ENCODE measurements at regions not wholly inside any gene's neighbourhood (a gene's known extent, or its start where the extent isn't known, plus 50 kb on each side); places are given as distances from the start of the nearest gene placed in this dataset.

GRCh38 chr17:51533821-51534220, 273.5 kb downstream of the UTP18 start:
- TF ChIP-seq CTCF (IDR thresholded peaks at IDR 0.05) (no peak), POLR2A (IDR thresholded peaks at IDR 0.05) (no peak)

All from thyroid gland (tissue), 4 donors.